ENCODE measurements at regions not wholly inside any gene's neighbourhood (a gene's known extent, or its start where the extent isn't known, plus 50 kb on each side); places are given as distances from the start of the nearest gene placed in this dataset.

DNA sequence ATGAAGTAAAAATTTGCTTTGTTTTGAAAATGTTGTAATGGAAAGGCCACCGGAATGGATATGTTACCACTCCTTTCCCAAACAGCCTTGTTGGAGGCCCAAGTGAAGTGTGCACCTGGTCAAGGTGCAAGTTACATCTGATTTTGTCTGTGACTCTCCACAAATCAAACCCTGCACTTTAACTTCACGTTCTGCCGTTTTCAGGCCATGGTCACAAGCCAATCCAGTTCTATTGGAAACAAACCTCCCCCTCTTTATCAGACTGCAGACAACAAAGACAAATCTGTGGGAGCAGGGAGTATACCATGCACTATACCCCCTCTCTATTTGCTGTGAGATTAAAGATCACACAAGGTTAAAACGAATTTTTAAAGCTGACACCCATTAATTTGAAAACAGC lies 155.6 kb upstream of the RFC3 start:
- H3K18ac ChIP-seq (ENCODE audit: low read depth, low read length): no peak overlapping the region
- no peak overlapping the region for H4K5ac ChIP-seq (ENCODE audit: low read depth, low read length)
- no peaks in the 10 kb centered on the region for H3K9me1 ChIP-seq (ENCODE audit: insufficient read depth, low read length)
- H2AK5ac ChIP-seq (ENCODE audit: low read depth, low read length): no peak overlapping the region
- H4K8ac ChIP-seq (ENCODE audit: low read depth in 2 of 2, low read length in 2 of 2): no peak overlapping the region
- H2BK120ac ChIP-seq (ENCODE audit: low read depth, low read length): no peak overlapping the region
- H3K9me3 ChIP-seq (ENCODE audit: control insufficient read depth, insufficient read depth, low read length): no peaks in the 10 kb centered on the region
- in situ Hi-C loops (cut with MboI; ENCODE audit: low sequenced_read_pairs) (no loop called here), dilution Hi-C loops (cut with HindIII; ENCODE audit: low sequenced_read_pairs, unreplicated experiment) (no loop called here), intact Hi-C loops (cut with micrococcal nuclease) (no loop called here)
- no TSS peak for BruUV-seq (replicated peaks)
- H3K14ac ChIP-seq (replicated peaks; ENCODE audit: low read depth, low read length): no peak overlapping the region
- no peak overlapping the region for H2BK15ac ChIP-seq (ENCODE audit: low read depth, low read length)
- H3K27ac ChIP-seq (ENCODE audit: insufficient read depth, low read length): no peak overlapping the region
- no peak for DNase-seq
- H3K79me1 ChIP-seq (ENCODE audit: low read depth in 1 of 2, low read length in 2 of 2): no peaks in the 10 kb centered on the region
- no peaks in the 10 kb centered on the region for H4K20me1 ChIP-seq (ENCODE audit: insufficient read depth, low read length)
- peaks cover 2% of the 10 kb centered on the region; the same call in 1 of the 2 replicates for H3K27me3 ChIP-seq (ENCODE audit: control insufficient read depth, insufficient read depth, low read length)
- no peak overlapping the region for H2AFZ ChIP-seq (replicated peaks; ENCODE audit: low read length, poor library complexity)
- no peak overlapping the region for H3K9ac ChIP-seq (ENCODE audit: low read depth, low read length)
- POLR2A ChIA-PET (ENCODE audit: unreplicated experiment): no interaction called here
- no peak overlapping the region for H3K4me2 ChIP-seq (ENCODE audit: low read depth, low read length)
- no peak overlapping the region for H3K56ac ChIP-seq (ENCODE audit: extremely low read depth, insufficient read depth, low read length)
- CTCF ChIA-PET: no interaction called here
- no peak overlapping the region for H2BK5ac ChIP-seq (ENCODE audit: low read depth, low read length, poor library complexity, severe bottlenecking)
- WGBS, 2 experiments (ENCODE audit: extremely low coverage in 2 of 2, insufficient read length in 1 of 2): no CpG with 5 or more reads among the region's 4 CpGs
- no peaks in the 10 kb centered on the region for H3K4me1 ChIP-seq (ENCODE audit: control insufficient read depth, insufficient read depth, low read length)
- H3K4me3 ChIP-seq (ENCODE audit: insufficient read depth, low read depth, low read length): no peak overlapping the region
- H2AK9ac ChIP-seq (replicated peaks; ENCODE audit: low read depth, low read length, poor library complexity): no peak overlapping the region
- ATAC-seq (ENCODE audit: low read depth): no peak
- H2BK20ac ChIP-seq (ENCODE audit: low read depth, low read length): no peak overlapping the region
- H3K23ac ChIP-seq (ENCODE audit: low read depth, low read length): no peak overlapping the region
- no peak overlapping the region for H3K4ac ChIP-seq (ENCODE audit: low read depth, low read length)
- no peak overlapping the region for H4K91ac ChIP-seq (ENCODE audit: insufficient read depth, low read depth, low read length)
- TF ChIP-seq RAD21 (IDR thresholded peaks at IDR 0.05; ENCODE audit: low read length) (no peak), MAZ (IDR thresholded peaks at IDR 0.05; ENCODE audit: borderline replicate concordance, low read depth, low read length) (no peak), NFE2L2 (IDR thresholded peaks at IDR 0.05; ENCODE audit: low read depth, low read length) (no peak), RCOR1 (IDR thresholded peaks at IDR 0.05; ENCODE audit: insufficient replicate concordance, low read length) (no peak), SMC3 (IDR thresholded peaks at IDR 0.05; ENCODE audit: low read depth, low read length) (no peak), POLR2A (IDR thresholded peaks at IDR 0.05; ENCODE audit: low read depth, low read length) (no peak), BHLHE40 (IDR thresholded peaks at IDR 0.05; ENCODE audit: low read depth, low read length) (no peak)
- TF ChIP-seq, protein P1, sequence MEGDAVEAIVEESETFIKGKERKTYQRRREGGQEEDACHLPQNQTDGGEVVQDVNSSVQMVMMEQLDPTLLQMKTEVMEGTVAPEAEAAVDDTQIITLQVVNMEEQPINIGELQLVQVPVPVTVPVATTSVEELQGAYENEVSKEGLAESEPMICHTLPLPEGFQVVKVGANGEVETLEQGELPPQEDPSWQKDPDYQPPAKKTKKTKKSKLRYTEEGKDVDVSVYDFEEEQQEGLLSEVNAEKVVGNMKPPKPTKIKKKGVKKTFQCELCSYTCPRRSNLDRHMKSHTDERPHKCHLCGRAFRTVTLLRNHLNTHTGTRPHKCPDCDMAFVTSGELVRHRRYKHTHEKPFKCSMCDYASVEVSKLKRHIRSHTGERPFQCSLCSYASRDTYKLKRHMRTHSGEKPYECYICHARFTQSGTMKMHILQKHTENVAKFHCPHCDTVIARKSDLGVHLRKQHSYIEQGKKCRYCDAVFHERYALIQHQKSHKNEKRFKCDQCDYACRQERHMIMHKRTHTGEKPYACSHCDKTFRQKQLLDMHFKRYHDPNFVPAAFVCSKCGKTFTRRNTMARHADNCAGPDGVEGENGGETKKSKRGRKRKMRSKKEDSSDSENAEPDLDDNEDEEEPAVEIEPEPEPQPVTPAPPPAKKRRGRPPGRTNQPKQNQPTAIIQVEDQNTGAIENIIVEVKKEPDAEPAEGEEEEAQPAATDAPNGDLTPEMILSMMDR (conservative IDR thresholded peaks at IDR 0.05; ENCODE audit: low read depth, low read length): no peak
- TF ChIP-seq, protein P2, sequence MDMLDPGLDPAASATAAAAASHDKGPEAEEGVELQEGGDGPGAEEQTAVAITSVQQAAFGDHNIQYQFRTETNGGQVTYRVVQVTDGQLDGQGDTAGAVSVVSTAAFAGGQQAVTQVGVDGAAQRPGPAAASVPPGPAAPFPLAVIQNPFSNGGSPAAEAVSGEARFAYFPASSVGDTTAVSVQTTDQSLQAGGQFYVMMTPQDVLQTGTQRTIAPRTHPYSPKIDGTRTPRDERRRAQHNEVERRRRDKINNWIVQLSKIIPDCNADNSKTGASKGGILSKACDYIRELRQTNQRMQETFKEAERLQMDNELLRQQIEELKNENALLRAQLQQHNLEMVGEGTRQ (IDR thresholded peaks at IDR 0.05; ENCODE audit: low read depth, low read length): no peak
- no peaks in the 10 kb centered on the region for H3K36me3 ChIP-seq (ENCODE audit: control insufficient read depth, insufficient read depth, low read length)

Data from IMR-90 (cell line).